MM.1S (cell line): ENCODE measurements at regions not wholly inside any gene's neighbourhood (a gene's known extent, or its start where the extent isn't known, plus 50 kb on each side); places are given as distances from the start of the nearest gene placed in this dataset.

Experiments used
- DNase-seq: peaks from one replicate; pipeline ENCODE4 v3.0.0-alpha.2; 2015
- H2AFZ ChIP-seq: fragments of 300-600 bp; sonication (generic); 2 replicates; pipeline ENCODE4 v1.6.0; 2016; ENCODE audit warnings: antibody characterized with exemption, low read length
- H3F3A ChIP-seq: fragments of 300-600 bp; sonication (generic); 2 replicates; pipeline ENCODE4 v1.6.1; 2016; ENCODE audit warnings: mild to moderate bottlenecking, antibody characterized with exemption, low read length, moderate library complexity, mixed read lengths; ENCODE audit not compliant: insufficient read depth
- H3K27ac ChIP-seq: fragments of 300-600 bp; sonication (generic); 2 replicates; pipeline ENCODE4 v1.5.1; 2016; ENCODE audit warnings: mild to moderate bottlenecking, low read length
- H3K27me3 ChIP-seq: fragments of 300-600 bp; sonication (generic); replicated peaks from 2 replicates; pipeline ENCODE4 v1.6.0; 2016; ENCODE audit warnings: low read length; ENCODE audit not compliant: insufficient read depth
- H3K36me3 ChIP-seq: fragments of 300-600 bp; sonication (generic); replicated peaks from 2 replicates; pipeline ENCODE4 v1.6.1; 2016; ENCODE audit warnings: mild to moderate bottlenecking, low read length, mixed read lengths; ENCODE audit not compliant: insufficient read depth
- H3K4me1 ChIP-seq: fragments of 300-600 bp; sonication (generic); 2 replicates; pipeline ENCODE4 v1.6.1; 2016; ENCODE audit warnings: low read length, mixed read lengths
- H3K4me2 ChIP-seq: fragments of 300-600 bp; sonication (generic); 2 replicates; pipeline ENCODE4 v1.6.0; 2016; ENCODE audit warnings: low read depth, low read length
- H3K4me3 ChIP-seq: fragments of 300-600 bp; sonication (generic); 2 replicates; pipeline ENCODE4 v1.5.1; 2016; ENCODE audit warnings: low read length, mixed read lengths
- H3K79me2 ChIP-seq: fragments of 300-600 bp; sonication (generic); 2 replicates; pipeline ENCODE4 v1.6.1; 2016; ENCODE audit warnings: mixed run types, low read length, mixed read lengths
- H3K9ac ChIP-seq: fragments of 300-600 bp; sonication (generic); 2 replicates; pipeline ENCODE4 v1.6.1; 2016; ENCODE audit warnings: low read length, mixed read lengths
- H3K9me2 ChIP-seq: fragments of 300-600 bp; sonication (generic); replicated peaks from 2 replicates; pipeline ENCODE4 v1.6.1; 2016; ENCODE audit warnings: mild to moderate bottlenecking, low read length, mixed read lengths; ENCODE audit not compliant: insufficient read depth
- H3K9me3 ChIP-seq: fragments of 300-600 bp; sonication (generic); replicated peaks from 2 replicates; pipeline ENCODE4 v1.6.1; 2016; ENCODE audit warnings: mild to moderate bottlenecking, low read length, mixed read lengths; ENCODE audit not compliant: insufficient read depth
- H4K20me1 ChIP-seq: fragments of 300-600 bp; sonication (generic); 2 replicates; pipeline ENCODE4 v1.6.1; 2016; ENCODE audit warnings: mild to moderate bottlenecking, low read length, moderate library complexity, mixed read lengths; ENCODE audit not compliant: insufficient read depth
- CTCF ChIP-seq: fragments of 300-600 bp; sonication (generic); IDR thresholded peaks from 2 replicates; pipeline ENCODE4 v1.5.1; 2016; ENCODE audit warnings: antibody characterized with exemption, low read length, mixed read lengths
- EZH2 ChIP-seq: fragments of 300-600 bp; sonication (generic); optimal IDR thresholded peaks from 2 replicates; pipeline ENCODE3; 2017; ENCODE audit warnings: low read depth, mild to moderate bottlenecking, antibody characterized with exemption, low read length, mixed read lengths
- EZH2phosphoT487 ChIP-seq: fragments of 300-600 bp; sonication (generic); IDR thresholded peaks from 2 replicates; pipeline ENCODE4 v1.6.1; 2018; ENCODE audit warnings: antibody characterized with exemption, low read length

DNA sequence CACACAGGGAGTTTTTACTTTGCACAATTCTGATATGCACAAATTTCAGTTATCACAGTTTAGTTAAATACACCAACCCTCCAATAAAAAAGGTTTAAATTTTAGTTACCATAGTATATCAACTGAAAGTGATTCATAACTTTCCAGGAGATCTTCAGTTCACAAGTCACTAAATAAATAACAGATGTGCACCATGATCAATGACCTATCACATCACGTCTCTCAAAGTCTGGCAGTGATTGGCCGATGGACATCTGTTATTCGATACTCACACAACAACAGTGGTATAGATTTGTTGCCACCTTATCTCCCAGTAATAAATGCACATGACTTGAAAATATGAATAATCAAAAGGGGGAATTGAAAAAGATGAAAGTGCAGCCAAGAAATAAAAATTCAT is 66.8 kb upstream of the PTCHD4 start:
- Histone ChIP-seq H3K4me3 (no peak overlapping the region), H3K9me3 (no peaks in the 10 kb centered on the region)
- TF ChIP-seq CTCF (no peak), EZH2 (no peak), EZH2phosphoT487 (no peak)

GRCh38 chr6:48176645-48177308 is 65.8 kb upstream of the PTCHD4 start:
- Histone ChIP-seq H3K4me3 (no peak overlapping the region), H3K9me3 (no peaks in the 10 kb centered on the region), H3F3A (no peaks in the 10 kb centered on the region), H4K20me1 (no peaks in the 10 kb centered on the region), H3K27me3 (no peaks in the 10 kb centered on the region), H3K4me1 (no peaks in the 10 kb centered on the region), H3K79me2 (no peaks in the 10 kb centered on the region), H3K36me3 (no peaks in the 10 kb centered on the region), H3K9ac (no peak overlapping the region), H3K27ac (no peak overlapping the region), H3K4me2 (no peak overlapping the region), H3K9me2 (no peaks in the 10 kb centered on the region), H2AFZ (no peak overlapping the region)
- TF ChIP-seq EZH2phosphoT487 (no peak), CTCF (no peak), EZH2 (no peak)
- no peak for DNase-seq

More for the DNA sequence above, 66.8 kb upstream of the PTCHD4 start:
- Histone ChIP-seq H4K20me1 (no peaks in the 10 kb centered on the region), H3K9ac (no peak overlapping the region), H3K9me2 (no peaks in the 10 kb centered on the region), H3K4me1 (no peaks in the 10 kb centered on the region), H3K79me2 (no peaks in the 10 kb centered on the region), H3F3A (no peaks in the 10 kb centered on the region), H2AFZ (no peak overlapping the region), H3K27me3 (no peaks in the 10 kb centered on the region), H3K27ac (no peak overlapping the region), H3K4me2 (no peak overlapping the region), H3K36me3 (no peaks in the 10 kb centered on the region)
- DNase-seq = no peak

- Histone ChIP-seq H3K9me2 (no peaks in the 10 kb centered on the region), H3K4me1 (no peaks in the 10 kb centered on the region), H2AFZ (no peak overlapping the region), H3K27me3 (no peaks in the 10 kb centered on the region), H3F3A (no peaks in the 10 kb centered on the region), H3K36me3 (no peaks in the 10 kb centered on the region), H3K9me3 (no peaks in the 10 kb centered on the region), H3K27ac (no peak overlapping the region), H3K4me3 (no peak overlapping the region), H3K79me2 (no peaks in the 10 kb centered on the region), H3K9ac (no peak overlapping the region), H4K20me1 (no peaks in the 10 kb centered on the region), H3K4me2 (no peak overlapping the region)
- no peak for TF ChIP-seq EZH2
- TF ChIP-seq EZH2phosphoT487 = no peak
- no peak for TF ChIP-seq CTCF
- no peak for DNase-seq
These were observed 58.6 kb upstream of the PTCHD4 start for GRCh38 chr6:48169635-48170034.
